ENCODE measurements at regions not wholly inside any gene's neighbourhood (a gene's known extent, or its start where the extent isn't known, plus 50 kb on each side); places are given as distances from the start of the nearest gene placed in this dataset.
"Not testable (repeated sequence)": the region's sequence is repeated elsewhere in the genome, so short reads cannot be mapped to it uniquely, and the experiment has no call there.

DNA sequence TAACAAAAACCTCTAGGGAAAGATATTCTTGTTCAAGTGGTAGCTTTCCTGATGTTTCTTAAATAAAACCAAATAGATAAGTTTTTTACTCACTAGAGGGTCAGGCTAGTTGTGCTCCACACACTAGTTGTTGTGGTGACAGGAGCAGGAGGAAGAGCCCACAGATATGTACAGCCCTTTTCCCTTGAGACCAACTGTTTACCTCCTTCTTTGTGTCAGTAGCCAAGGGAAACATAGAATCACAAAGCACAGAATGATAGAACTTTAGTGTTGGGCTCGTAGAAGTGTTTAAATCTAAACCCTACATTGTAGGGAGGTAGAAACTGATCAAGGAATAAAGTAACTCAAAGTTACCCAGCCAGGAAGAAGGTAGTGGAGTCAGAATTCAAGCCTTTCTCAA is 309.0 kb downstream of the CTH start:
- TF ChIP-seq CTCF (IDR thresholded peaks at IDR 0.05) (no peak), POLR2A (IDR thresholded peaks at IDR 0.05) (no peak)
- ATAC-seq, result no peak
- 36% methylated on average over 1 of the region's 1 CpG for WGBS (ENCODE audit: insufficient coverage, low coverage, low lambda C conversion rate, missing lambda C conversion rate)
- Histone ChIP-seq H3K36me3 (no peaks in the 10 kb centered on the region), H3K4me3 (no peak overlapping the region), H3K27me3 (no peaks in the 10 kb centered on the region), H3K9me3 (no peaks in the 10 kb centered on the region), H3K27ac (no peak overlapping the region), H3K4me1 (no peaks in the 10 kb centered on the region)
- DNase-seq, result no peak
- intact Hi-C loops (cut with DNase I), result no loop called here

- H3K36me3 ChIP-seq, result no peaks in the 10 kb centered on the region
- ATAC-seq (no peak), DNase-seq (no peak)
- WGBS (ENCODE audit: insufficient coverage, low coverage, low lambda C conversion rate, missing lambda C conversion rate), result 41% methylated on average over 1 of the region's 1 CpG
- H3K4me1 ChIP-seq, result no peaks in the 10 kb centered on the region
- H3K27me3 ChIP-seq, result no peaks in the 10 kb centered on the region
- no peak overlapping the region for H3K27ac ChIP-seq
- no peak overlapping the region for H3K4me3 ChIP-seq
- H3K9me3 ChIP-seq, result no peaks in the 10 kb centered on the region
- intact Hi-C loops (cut with DNase I), result no loop called here
- TF ChIP-seq POLR2A (IDR thresholded peaks at IDR 0.05) (no peak), CTCF (IDR thresholded peaks at IDR 0.05) (no peak)
These were observed 309.5 kb downstream of the CTH start for GRCh38 chr1:70720521-70720920.

- Histone ChIP-seq H3K4me1 (no peaks in the 10 kb centered on the region), H3K9me3 (no peaks in the 10 kb centered on the region), H3K27me3 (no peaks in the 10 kb centered on the region), H3K27ac (no peak overlapping the region), H3K4me3 (no peak overlapping the region), H3K36me3 (no peaks in the 10 kb centered on the region)
- intact Hi-C loops (cut with DNase I), result no loop called here
- WGBS (ENCODE audit: insufficient coverage, low coverage, low lambda C conversion rate, missing lambda C conversion rate), result 83% methylated on average over 4 of the region's 6 CpGs
- TF ChIP-seq CTCF (IDR thresholded peaks at IDR 0.05) (no peak), POLR2A (IDR thresholded peaks at IDR 0.05) (no peak)
- DNase-seq (no peak), ATAC-seq (no peak)
These were observed 316.9 kb downstream of the CTH start for GRCh38 chr1:70727886-70728489.

- H3K9me3 ChIP-seq; intact Hi-C loops (cut with DNase I); H3K27ac ChIP-seq; ATAC-seq; H3K27me3 ChIP-seq; H3K36me3 ChIP-seq; H3K4me3 ChIP-seq; H3K4me1 ChIP-seq; DNase-seq: not testable (repeated sequence)
- WGBS (ENCODE audit: insufficient coverage, low coverage, low lambda C conversion rate, missing lambda C conversion rate), result 64% methylated on average over 5 of the region's 6 CpGs
These were observed 311.1 kb downstream of the PTGER3 start for GRCh38 chr1:70736518-70736917.

GRCh38 chr1:70737125-70737524 is 310.5 kb downstream of the PTGER3 start:
- no peak for ATAC-seq
- intact Hi-C loops (cut with DNase I), result no loop called here
- WGBS (ENCODE audit: insufficient coverage, low coverage, low lambda C conversion rate, missing lambda C conversion rate), result 29% methylated on average over 1 of the region's 1 CpG

More at GRCh38 chr1:70737125-70737524, 310.5 kb downstream of the PTGER3 start:
- Histone ChIP-seq H3K9me3 (no peaks in the 10 kb centered on the region), H3K4me3 (no peak overlapping the region), H3K27me3 (no peaks in the 10 kb centered on the region), H3K27ac (no peak overlapping the region), H3K4me1 (no peaks in the 10 kb centered on the region), H3K36me3 (no peaks in the 10 kb centered on the region)
- TF ChIP-seq POLR2A (IDR thresholded peaks at IDR 0.05) (no peak), CTCF (IDR thresholded peaks at IDR 0.05) (no peak)
- DNase-seq, result no peak
